ENCODE measurements at regions not wholly inside any gene's neighbourhood (a gene's known extent, or its start where the extent isn't known, plus 50 kb on each side); places are given as distances from the start of the nearest gene placed in this dataset.

DNA sequence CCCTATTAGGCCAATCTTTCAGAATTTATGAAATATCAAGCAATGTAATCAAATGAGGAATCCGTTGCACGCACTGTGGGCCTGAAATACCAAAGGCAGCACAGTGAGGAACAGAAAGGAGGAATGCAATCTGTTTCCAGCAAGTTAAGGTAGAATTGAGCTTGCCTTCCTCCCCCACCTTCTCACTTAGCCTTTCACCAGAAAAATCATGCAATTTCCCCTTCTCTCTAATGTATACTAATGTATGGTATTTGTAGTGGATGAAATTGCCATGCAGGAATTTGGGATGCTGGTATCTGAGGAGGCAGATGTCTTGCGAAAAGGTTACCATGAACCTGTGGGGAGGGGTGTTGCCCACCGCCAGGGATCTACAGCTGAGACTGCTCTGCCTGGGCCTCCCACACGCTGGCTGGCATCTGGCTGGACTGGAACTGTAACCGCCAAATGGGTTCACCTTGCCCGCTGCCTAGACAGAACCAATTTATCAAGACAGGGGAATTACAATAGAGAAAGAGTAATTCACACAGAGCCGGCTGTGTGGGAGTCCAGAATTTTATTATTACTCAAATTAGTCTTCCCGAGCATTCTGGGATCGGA lies 222.4 kb upstream of the MYLIP start:
- peaks cover 6% of the 10 kb centered on the region for H3K9me3 ChIP-seq (replicated peaks)
- H3K27ac ChIP-seq (replicated peaks), result no peak overlapping the region
- intact Hi-C loops (cut with micrococcal nuclease), result no loop called here
- no peaks in the 10 kb centered on the region for H3K4me1 ChIP-seq
- no peak overlapping the region for H3K4me3 ChIP-seq
- H3K27me3 ChIP-seq (ENCODE audit: low read depth), result no peaks in the 10 kb centered on the region
- no peaks in the 10 kb centered on the region for H3K36me3 ChIP-seq
- TF ChIP-seq, protein P1, sequence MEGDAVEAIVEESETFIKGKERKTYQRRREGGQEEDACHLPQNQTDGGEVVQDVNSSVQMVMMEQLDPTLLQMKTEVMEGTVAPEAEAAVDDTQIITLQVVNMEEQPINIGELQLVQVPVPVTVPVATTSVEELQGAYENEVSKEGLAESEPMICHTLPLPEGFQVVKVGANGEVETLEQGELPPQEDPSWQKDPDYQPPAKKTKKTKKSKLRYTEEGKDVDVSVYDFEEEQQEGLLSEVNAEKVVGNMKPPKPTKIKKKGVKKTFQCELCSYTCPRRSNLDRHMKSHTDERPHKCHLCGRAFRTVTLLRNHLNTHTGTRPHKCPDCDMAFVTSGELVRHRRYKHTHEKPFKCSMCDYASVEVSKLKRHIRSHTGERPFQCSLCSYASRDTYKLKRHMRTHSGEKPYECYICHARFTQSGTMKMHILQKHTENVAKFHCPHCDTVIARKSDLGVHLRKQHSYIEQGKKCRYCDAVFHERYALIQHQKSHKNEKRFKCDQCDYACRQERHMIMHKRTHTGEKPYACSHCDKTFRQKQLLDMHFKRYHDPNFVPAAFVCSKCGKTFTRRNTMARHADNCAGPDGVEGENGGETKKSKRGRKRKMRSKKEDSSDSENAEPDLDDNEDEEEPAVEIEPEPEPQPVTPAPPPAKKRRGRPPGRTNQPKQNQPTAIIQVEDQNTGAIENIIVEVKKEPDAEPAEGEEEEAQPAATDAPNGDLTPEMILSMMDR (IDR thresholded peaks at IDR 0.05; ENCODE audit: borderline replicate concordance), result no peak
- DNase-seq, result no peak

DNA sequence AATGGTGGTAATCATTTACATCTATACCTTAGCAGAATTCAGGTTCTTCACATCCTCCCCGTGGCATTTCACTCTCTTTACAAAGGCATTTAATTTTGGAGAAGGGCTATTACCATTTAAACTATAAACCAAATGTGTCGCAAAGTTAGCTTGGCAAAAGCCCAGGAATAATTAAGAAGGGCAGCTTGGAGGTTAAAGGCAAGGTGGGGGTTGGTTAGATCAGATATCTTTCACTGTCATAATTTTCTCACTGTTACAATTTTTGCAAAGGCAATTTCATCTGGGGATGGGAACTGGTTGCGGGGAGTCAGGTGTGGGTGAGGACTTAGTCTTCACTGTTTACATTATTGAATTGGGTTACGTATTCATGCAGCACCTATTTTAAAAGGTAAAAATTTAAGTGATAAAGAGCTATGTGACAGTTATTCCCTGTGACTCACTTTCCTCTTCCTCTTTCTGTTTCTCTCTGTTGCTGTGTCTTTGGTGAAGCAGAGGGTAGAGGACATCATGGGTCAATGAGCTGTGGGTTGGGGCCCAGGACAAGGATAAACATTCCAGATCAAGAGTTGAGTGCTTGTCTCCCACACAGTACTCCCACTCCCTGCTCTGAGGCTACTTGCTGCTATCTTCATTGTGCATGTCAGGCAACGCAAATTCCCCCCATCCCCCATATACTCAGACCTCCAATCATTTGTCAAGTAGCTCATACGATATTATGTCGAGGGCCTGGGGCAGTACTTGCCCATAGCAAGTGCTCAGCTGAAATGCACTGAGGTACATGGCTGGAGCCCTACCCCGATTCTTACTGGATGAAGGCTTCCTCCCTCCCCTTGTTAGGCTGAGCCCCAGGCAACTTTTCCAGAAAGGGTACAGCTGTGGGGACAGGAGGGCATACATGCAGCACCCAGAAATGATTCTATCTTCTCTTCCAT lies 223.1 kb upstream of the MYLIP start:
- H3K27ac ChIP-seq (replicated peaks), result no peak overlapping the region
- H3K4me1 ChIP-seq, result no peaks in the 10 kb centered on the region
- intact Hi-C loops (cut with micrococcal nuclease), result no loop called here
- peaks cover 6% of the 10 kb centered on the region for H3K9me3 ChIP-seq (replicated peaks)
- H3K4me3 ChIP-seq, result no peak overlapping the region
- TF ChIP-seq, protein P1 (IDR thresholded peaks at IDR 0.05; ENCODE audit: borderline replicate concordance), result no peak
- no peaks in the 10 kb centered on the region for H3K27me3 ChIP-seq (ENCODE audit: low read depth)
- DNase-seq, result no peak
- H3K36me3 ChIP-seq, result no peaks in the 10 kb centered on the region

DNA sequence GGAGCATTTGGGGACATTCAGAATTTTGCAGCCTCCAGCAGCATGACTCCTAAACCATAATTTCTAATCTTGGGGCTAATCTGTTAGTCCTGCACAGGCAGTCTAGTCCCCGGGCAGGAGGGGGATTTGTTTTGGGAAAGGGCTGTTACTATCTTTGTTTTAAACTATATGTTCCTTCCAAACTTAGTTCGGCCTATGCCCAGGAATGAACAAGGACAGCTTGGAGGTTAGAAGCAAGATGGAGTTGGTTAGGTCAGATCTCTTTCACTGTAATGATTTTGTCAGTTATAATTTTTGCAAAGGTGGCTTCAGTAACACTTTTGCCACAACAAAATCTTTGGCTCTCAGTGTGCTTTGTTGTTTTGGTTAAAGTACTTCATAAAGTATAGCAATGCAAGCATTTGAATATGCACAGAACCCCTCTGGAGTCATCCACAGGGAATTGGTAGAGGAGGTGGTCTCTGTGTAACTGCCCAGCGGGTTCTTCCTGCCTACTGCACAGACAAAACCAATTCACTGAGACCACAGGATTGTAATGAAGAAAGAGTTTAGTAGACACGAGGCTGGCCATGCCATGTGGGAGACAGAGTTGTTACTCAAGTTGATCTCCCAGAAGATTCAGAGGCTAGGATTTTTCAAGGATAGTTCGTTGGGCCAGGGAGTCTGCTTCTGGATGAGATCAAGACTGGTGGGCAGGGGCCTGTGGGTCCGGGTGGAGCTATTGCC lies 224.1 kb upstream of the MYLIP start:
- Histone ChIP-seq H3K27me3 (ENCODE audit: low read depth) (no peaks in the 10 kb centered on the region), H3K4me3 (no peak overlapping the region), H3K36me3 (no peaks in the 10 kb centered on the region), H3K27ac (replicated peaks) (no peak overlapping the region), H3K4me1 (no peaks in the 10 kb centered on the region), H3K9me3 (replicated peaks) (peaks cover 6% of the 10 kb centered on the region)
- intact Hi-C loops (cut with micrococcal nuclease), result no loop called here
- TF ChIP-seq, protein P1 (IDR thresholded peaks at IDR 0.05; ENCODE audit: borderline replicate concordance), result no peak
- DNase-seq, result no peak

DNA sequence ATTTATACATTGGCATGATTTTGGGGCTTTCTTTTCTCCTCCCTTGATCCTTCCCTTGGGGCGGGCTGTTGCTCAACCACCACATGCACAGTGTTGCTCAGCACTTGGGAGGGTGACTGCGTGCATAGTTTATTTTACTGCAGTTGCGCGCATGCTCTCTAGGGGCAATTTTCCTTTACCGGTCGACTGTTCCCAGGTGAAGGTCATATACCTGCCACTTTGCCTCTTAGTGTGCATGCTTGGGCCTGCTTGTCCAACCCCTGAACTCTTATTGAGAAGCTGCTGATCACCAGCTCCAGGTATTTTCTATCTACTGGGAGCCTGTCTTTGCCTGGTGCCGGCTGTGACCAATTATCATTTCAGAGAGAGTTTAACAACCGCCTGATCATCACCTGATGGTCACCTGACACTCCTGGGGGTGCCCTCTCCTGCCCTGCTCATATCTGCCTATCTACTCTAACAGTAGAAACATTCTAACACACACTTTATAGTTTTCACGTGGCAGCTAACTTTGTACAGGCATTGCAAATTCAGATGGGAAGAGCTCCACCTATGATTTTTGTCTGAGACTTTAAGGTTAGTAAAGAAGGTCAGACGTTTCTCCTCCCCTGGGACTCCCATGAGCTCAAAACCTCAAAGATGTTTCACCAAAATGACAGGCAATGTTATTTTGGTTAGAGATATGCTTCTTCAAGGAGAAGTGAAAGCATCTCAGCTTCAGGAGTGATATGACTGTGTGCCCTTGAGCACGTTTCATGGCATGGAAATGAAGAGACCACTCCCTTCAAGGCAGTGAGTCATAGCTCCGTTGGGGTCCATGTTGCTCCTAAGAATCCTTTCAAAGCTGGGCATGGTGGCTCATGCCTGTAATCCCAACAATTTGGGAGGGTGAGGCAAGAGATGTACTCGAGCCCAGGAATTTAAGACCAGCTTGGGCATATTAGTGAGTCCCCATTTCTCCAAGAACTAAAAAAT lies 227.5 kb upstream of the MYLIP start:
- Histone ChIP-seq H3K27me3 (ENCODE audit: low read depth) (no peaks in the 10 kb centered on the region), H3K27ac (replicated peaks) (no peak overlapping the region), H3K4me1 (peaks cover 14% of the 10 kb centered on the region), H3K36me3 (no peaks in the 10 kb centered on the region), H3K4me3 (no peak overlapping the region), H3K9me3 (replicated peaks) (peaks cover 6% of the 10 kb centered on the region)
- intact Hi-C loops (cut with micrococcal nuclease), result no loop called here
- TF ChIP-seq, protein P1 (IDR thresholded peaks at IDR 0.05; ENCODE audit: borderline replicate concordance), result no peak
- no peak for DNase-seq
